HK-2 (cell line): ENCODE measurements at regions not wholly inside any gene's neighbourhood (a gene's known extent, or its start where the extent isn't known, plus 50 kb on each side); places are given as distances from the start of the nearest gene placed in this dataset.

Source experiments
- DNase-seq: peaks from one replicate; pipeline ENCODE4 v3.0.0-alpha.2; 2018; ENCODE audit not compliant: unreplicated experiment

- no peak for DNase-seq
Measured at GRCh38 chr2:107380912-107381311, 445.8 kb upstream of the RGPD4 start.

DNA sequence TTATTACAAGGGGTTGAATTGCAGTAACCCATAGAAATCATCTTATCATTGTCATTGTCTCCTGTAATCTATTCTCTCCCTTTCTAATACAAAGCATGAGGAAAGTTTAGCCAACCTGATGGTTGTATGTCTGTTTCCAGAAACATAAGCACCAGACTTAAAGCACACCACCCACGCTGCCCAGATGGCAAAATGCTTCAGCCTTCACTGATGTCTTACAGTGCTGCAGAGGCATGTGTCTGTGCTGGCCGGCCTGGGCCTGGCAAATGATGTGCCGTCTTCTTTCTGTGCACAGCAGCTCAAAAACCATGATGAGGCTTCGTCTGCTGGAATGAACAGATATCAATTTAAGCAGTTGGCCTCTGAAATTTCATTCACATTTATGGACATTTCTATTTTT, 443.0 kb upstream of the RGPD4 start:
- DNase-seq, result no peak

GRCh38 chr2:107384422-107384821, 442.3 kb upstream of the RGPD4 start:
- no peak for DNase-seq

DNA sequence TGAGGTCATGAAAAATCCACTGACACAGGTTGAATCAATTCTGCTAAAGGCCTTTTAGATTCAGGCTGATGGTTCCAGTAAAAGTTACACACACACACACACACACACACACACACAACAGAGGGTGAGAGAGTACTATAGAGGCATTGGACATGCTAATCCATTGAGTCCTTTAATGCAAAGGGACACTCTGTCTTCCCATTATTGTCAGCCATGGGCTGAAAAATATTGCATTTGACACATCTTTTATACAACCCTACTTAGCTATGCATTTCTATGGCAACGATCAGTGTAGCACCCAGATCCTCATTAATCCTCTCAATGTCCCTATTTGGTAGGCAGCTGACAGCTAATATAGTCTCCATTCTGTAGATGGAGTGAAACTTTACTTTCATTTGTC, 440.8 kb upstream of the RGPD4 start:
- DNase-seq, result no peak

- DNase-seq, result no peak
Measured at GRCh38 chr2:107392241-107392704, 434.4 kb upstream of the RGPD4 start.

DNA sequence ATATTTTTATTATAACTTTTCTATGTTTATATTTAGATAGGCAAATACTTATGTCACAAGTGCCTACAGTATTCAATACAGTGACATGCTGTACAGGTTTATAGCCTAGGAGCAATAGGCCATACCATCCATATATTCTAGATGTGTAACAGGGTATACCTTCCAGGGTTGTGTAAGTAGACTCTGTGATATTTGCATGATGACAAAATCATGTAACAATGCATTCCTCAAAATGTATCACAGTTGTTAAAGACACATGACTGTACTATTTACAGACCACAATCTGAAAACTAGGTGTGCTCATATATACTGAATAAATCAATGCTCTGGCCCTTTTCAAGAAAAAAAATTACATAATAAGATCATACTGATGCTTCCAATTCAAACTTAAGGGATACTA, 433.2 kb upstream of the RGPD4 start:
- no peak for DNase-seq

GRCh38 chr2:107398683-107399082, 428.0 kb upstream of the RGPD4 start:
- DNase-seq, result no peak

DNA sequence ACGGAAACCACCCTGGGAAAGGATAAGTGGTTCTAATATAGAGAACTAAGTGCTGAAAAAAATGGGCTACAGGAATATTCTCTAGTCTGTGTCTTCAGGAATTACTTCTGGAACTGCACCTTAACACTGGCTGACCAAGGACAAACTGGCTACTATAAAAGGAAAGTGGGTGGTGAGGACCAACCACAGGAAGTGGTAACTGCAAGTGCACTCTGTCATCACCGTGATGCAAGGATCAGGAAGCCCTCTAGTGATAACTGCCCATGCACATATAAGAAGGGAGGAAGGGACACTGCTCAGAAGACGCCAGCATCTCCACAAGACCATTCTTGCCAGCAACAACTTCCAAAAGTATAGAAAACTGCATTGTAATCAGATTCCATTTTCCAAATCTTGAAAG, 424.4 kb upstream of the RGPD4 start:
- no peak for DNase-seq

- DNase-seq, result no peak
Measured at GRCh38 chr2:107405261-107405660, 421.4 kb upstream of the RGPD4 start.

DNA sequence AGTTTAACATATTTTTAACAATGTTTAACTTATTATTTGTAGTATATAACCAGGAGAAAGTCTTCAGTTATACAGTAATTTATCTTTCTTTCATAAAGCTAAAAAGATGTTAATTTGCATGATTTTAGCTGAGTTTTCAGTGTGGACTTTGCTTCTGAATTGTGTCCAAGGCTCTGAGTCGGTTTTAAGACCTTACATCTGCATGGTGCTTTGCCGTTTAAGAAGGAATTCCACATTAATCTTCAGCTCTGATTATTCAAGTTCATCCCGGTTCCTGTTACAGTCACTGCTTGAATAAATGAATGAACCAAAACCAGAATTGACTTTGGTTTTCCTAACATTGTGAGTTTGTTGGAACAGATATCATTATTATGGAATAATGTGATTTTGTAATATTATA, 419.7 kb upstream of the RGPD4 start:
- no peak for DNase-seq

DNA sequence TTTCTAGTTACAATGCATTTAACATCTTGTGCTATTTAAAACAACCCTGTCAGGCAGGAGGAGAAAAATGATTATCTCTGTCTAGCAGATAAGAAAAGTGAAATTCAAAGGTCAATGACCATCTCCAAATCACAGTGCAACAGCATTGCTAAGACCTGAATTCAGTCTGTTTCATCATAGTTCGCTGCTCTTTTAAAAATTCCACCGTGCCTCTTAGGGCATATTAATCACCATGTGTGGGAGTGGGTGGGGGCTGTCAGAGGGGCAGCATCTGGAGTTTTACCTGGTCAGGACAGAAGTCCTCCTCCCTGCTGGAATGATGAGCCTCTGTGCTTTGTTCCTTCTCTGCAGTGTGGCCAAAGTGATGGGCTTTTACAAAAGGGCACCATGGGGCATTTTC, 418.7 kb upstream of the RGPD4 start:
- DNase-seq, result no peak

DNA sequence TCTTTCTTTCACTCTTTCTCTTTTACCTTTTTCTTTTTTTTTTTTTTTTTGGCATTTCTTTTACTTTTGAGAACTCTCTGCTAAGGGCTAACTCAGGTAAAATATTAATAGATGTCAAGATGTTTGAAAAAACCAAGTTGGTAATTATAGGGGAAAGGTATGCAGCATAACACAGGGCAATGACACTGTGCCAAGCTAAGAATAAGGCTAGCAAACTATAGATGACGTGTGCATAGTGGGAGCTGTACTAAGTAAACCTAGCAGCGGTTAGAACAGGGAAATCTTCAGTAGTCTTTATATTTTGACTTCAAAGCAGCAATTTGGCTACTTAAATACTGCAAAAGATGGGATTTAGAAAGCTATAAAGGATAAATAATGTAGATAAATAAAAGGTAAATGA, 415.4 kb upstream of the RGPD4 start:
- no peak for DNase-seq

- no peak for DNase-seq
Measured at GRCh38 chr2:107412209-107412904, 414.3 kb upstream of the RGPD4 start.

GRCh38 chr2:107412981-107413380, 413.7 kb upstream of the RGPD4 start:
- DNase-seq, result no peak

GRCh38 chr2:107414376-107414775, 412.3 kb upstream of the RGPD4 start:
- no peak for DNase-seq

- DNase-seq, result no peak
Measured at GRCh38 chr2:107418708-107419107, 408.0 kb upstream of the RGPD4 start.

DNA sequence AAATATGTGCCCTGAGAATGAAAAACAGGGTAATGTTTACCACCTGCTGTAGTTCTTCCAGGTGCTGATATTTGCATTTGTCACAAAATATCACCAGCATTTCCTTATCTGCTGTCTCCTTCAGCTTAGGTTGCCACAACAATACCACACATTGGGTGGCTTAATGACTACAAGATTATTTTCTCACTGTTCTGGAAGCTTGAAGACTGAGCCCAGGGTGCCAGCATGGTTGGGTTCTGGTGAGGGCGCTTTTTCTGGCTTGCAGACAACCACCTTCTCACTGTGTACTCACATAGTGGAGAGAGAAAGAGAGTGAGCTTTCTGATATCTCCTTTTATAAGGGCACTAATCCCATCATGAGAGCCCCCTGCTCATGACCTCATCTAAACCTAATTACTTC, 407.5 kb upstream of the RGPD4 start:
- DNase-seq, result no peak

GRCh38 chr2:107428781-107429180, 397.9 kb upstream of the RGPD4 start:
- no peak for DNase-seq

GRCh38 chr2:107430006-107430405, 396.7 kb upstream of the RGPD4 start:
- no peak for DNase-seq

DNA sequence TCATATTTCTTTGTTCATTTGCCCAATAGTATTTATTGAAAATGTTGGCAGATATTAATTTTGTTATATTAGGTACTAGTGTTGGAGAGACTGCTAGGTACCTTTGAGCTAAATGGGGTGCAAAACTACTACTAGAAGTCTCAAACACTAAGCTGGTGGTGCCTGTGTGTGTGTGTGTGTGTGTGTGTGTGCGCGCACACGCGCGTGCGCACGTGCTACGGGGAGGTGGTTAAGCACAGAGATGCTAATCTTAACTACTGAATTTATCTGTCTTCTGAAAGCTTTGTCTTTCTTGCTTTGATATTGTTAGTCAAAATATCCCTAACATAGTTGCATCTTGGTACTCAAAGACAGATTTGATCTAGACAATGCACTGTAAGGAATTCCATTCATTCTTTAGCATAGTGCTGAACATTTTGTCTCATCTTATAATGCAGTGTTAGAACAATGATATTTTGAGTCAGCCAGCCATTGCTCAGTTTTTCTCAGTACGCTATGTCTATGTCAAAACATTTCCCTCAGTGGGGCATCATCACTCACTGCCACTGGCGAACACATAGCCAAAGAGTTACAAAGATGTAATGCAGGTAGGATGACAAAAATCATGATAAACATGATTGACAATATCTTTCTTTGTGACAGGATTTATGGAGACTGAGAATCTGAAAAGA, 396.0 kb upstream of the RGPD4 start:
- no peak for DNase-seq

GRCh38 chr2:107436281-107436680, 390.4 kb upstream of the RGPD4 start:
- no peak for DNase-seq

- no peak for DNase-seq
Measured at GRCh38 chr2:107437265-107437664, 389.4 kb upstream of the RGPD4 start.

GRCh38 chr2:107437807-107438206, 388.9 kb upstream of the RGPD4 start:
- DNase-seq, result no peak

DNA sequence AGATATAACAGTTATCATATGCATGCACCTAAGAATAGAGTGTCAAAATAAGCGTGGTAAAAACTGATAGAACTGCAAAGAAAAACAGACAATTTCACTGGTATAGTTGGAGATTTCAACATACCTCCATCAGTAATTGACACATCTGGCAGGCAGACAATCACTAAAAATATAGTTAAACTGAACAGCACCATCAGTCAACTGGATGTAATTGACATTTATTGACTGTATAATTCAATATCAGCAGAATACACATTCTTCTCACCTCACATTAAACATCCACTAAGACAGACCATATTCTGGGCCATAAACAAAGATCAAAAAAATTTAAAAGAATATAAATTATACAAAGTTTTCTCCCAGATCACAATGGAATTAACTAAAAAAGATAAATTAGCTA, 378.5 kb upstream of the RGPD4 start:
- DNase-seq, result no peak
